GM12891 (cell line): ENCODE measurements at regions not wholly inside any gene's neighbourhood (a gene's known extent, or its start where the extent isn't known, plus 50 kb on each side); places are given as distances from the start of the nearest gene placed in this dataset.
A peak's percentile ranks its signal among the peaks of the same experiment; 100 is the strongest.

ENCODE experiments used
- DNase-seq: peaks from one replicate; pipeline ENCODE4 v3.0.0; 2011; ENCODE audit warnings: low spot score; ENCODE audit not compliant: insufficient read length
- FAIRE-seq: peaks from 2 replicates; lab custom pipeline; 2011; peaks lifted over from hg19 to GRCh38; lab: Jason Lieb, UNC
- PAX5 ChIP-seq: IDR thresholded peaks from 2 replicates; pipeline ENCODE4 v1.6.1; 2011; ENCODE audit warnings: low read length, moderate library complexity, mild to moderate bottlenecking; ENCODE audit not compliant: insufficient read depth, severe bottlenecking
- POLR2A ChIP-seq: IDR thresholded peaks from 2 replicates; pipeline ENCODE4 v1.6.1; 2011; ENCODE audit warnings: low read depth, low read length, control low read depth
- POLR2AphosphoS5 ChIP-seq: IDR thresholded peaks from 2 replicates; pipeline ENCODE4 v1.6.1; 2011; ENCODE audit warnings: low read depth, low read length, control low read depth
- POU2F2 ChIP-seq: IDR thresholded peaks from 2 replicates; pipeline ENCODE4 v1.6.1; 2011; ENCODE audit warnings: low read depth, mild to moderate bottlenecking, control low read depth, low read length, moderate library complexity
- SPI1 ChIP-seq: IDR thresholded peaks from 2 replicates; pipeline ENCODE4 v1.6.1; 2011; ENCODE audit warnings: low read depth, low read length, control low read depth
- TAF1 ChIP-seq: IDR thresholded peaks from 2 replicates; pipeline ENCODE4 v1.6.1; 2011; ENCODE audit warnings: low read depth, low read length, control low read depth

DNA sequence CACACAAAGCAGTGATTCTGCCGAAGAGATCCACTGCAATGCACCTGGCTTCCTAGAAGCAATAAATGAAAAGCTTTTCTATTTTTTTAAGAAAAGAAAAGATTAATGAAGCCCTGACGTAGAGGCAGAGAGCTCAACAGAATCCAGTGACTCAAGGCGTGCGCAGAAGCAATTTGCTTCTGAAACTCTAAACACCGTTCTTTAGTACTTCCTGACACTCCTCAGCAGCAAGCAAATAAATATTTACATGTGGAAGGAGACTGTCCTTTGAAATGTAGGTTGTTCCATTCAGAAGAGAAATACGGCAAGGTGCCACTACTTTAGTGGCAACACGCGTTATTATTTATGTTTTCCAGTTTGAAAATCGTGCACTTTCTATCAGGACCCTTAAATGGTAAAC, 126.2 kb upstream of the ZNF516 start:
- no peak for TF ChIP-seq PAX5
- TF ChIP-seq POU2F2: no peak
- no peak for TF ChIP-seq SPI1
- TF ChIP-seq POLR2A: no peak
- TF ChIP-seq POLR2AphosphoS5: no peak
- TF ChIP-seq TAF1: no peak
- DNase-seq (no peak), FAIRE-seq (no peak)

- DNase-seq: peak; percentile 81
- FAIRE-seq: peak; percentile 74
- TF ChIP-seq POU2F2: peak; percentile 29; the same call in 1 of the 2 replicates
- TF ChIP-seq SPI1: 0 out of 2 replicates have a peak, but pooled peaks have one; percentile 35
- TF ChIP-seq POLR2AphosphoS5: no peak
- no peak for TF ChIP-seq TAF1
- TF ChIP-seq POLR2A: no peak
Observed at GRCh38 chr18:76620321-76621170, 125.5 kb upstream of the ZNF516 start.

GRCh38 chr18:76619621-76620315, 124.7 kb upstream of the ZNF516 start:
- DNase-seq: no peak
- no peak for FAIRE-seq
- TF ChIP-seq POLR2AphosphoS5 (no peak), TAF1 (no peak), POU2F2 (no peak), POLR2A (no peak), PAX5 (no peak), SPI1 (no peak)

DNA sequence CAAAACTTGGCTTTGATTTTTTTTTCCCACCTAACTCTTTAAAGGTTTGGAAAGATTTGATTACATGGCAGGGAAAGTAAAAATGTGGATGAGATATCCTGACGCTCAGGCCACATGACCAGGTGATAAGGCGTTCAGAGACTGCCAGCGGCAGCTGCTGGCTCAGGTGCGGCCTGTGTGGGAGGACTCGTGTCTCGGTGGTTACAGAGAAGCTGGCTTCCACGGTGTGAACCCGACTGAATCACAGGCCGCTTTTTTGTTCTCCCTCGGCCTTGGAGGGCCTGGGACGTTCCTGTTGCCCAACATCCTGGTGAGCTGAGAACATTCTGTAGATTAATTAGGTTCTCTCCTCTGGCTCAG, 124.2 kb upstream of the ZNF516 start:
- FAIRE-seq (no peak), DNase-seq (no peak)
- TF ChIP-seq POU2F2 (no peak), PAX5 (no peak), SPI1 (no peak), POLR2A (no peak), TAF1 (no peak), POLR2AphosphoS5 (no peak)

GRCh38 chr18:76618721-76619120, 123.7 kb upstream of the ZNF516 start:
- TF ChIP-seq POLR2AphosphoS5 (no peak), POU2F2 (no peak), SPI1 (no peak), PAX5 (no peak), POLR2A (no peak), TAF1 (no peak)
- DNase-seq (no peak), FAIRE-seq (no peak)

DNA sequence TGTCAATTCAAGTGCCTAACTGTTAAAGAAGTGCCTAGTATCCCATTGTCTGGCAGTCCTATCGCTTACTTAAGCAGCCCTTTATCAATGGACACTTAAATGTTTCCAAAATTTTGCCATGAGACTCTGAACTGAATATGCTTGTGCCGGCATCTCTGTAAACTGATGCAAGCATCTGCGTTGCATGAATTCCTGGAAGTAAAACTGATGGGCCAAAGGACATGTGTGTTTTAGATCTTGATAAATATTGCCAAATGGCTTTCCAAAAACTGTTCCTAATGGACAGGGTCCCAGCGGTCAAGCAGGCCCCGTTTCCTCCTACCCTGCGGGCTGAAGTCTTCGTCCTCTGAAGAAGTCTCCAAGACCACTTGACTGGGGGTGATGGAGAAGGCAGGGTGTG, 121.3 kb upstream of the ZNF516 start:
- FAIRE-seq (no peak), DNase-seq (no peak)
- no peak for TF ChIP-seq POU2F2
- TF ChIP-seq POLR2A: no peak
- no peak for TF ChIP-seq SPI1
- TF ChIP-seq PAX5: no peak
- TF ChIP-seq TAF1: no peak
- TF ChIP-seq POLR2AphosphoS5: no peak

GRCh38 chr18:76615065-76615733, 120.2 kb upstream of the ZNF516 start:
- TF ChIP-seq SPI1 (no peak), POU2F2 (no peak), POLR2AphosphoS5 (no peak), TAF1 (no peak), PAX5 (no peak), POLR2A (no peak)
- FAIRE-seq: no peak
- no peak for DNase-seq

DNA sequence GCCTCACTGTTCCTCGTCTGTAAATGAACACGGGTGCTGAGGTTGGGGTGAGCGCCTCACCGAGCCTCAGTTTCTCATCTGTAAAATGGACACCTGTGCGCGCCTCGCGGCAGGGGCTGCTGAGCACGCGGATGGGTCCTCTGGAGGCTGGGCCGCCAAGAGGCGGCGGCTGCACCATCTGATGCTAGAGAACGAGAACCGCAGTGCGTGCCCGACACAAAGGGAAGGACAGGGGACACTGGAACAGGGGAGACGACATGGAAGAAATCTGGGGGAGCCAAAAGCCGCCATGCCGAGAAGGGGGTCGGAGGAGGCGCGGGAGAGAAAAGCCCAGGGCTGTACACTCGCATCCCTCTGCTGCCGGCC, 118.7 kb upstream of the ZNF516 start:
- DNase-seq: no peak
- TF ChIP-seq POLR2A (no peak), TAF1 (no peak), PAX5 (no peak), POLR2AphosphoS5 (no peak), POU2F2 (no peak), SPI1 (no peak)
- FAIRE-seq: no peak
